Parathyroid adenoma (tissue), 2 donors: ENCODE measurements at regions not wholly inside any gene's neighbourhood (a gene's known extent, or its start where the extent isn't known, plus 50 kb on each side); places are given as distances from the start of the nearest gene placed in this dataset.

Experiments
- H2AFZ ChIP-seq: fragments of 300-600 bp; sonication (generic); one replicate; pipeline ENCODE4 v1.7.0; 2017; ENCODE audit warnings: antibody characterized with exemption, mild to moderate bottlenecking
- H3K27ac ChIP-seq: fragments of 300-600 bp; sonication (generic); one replicate; pipeline ENCODE4 v1.7.0; 2017
- H3K27me3 ChIP-seq: fragments of 300-600 bp; sonication (generic); one replicate; pipeline ENCODE4 v1.7.0; 2017; ENCODE audit warnings: low read length; ENCODE audit not compliant: control insufficient read depth, insufficient read depth
- H3K36me3 ChIP-seq: fragments of 300-600 bp; sonication (generic); one replicate; pipeline ENCODE4 v1.7.0; 2017; ENCODE audit warnings: low read length; ENCODE audit not compliant: control insufficient read depth, insufficient read depth
- H3K4me1 ChIP-seq: fragments of 300-600 bp; sonication (generic); one replicate; pipeline ENCODE4 v1.7.0; 2017; ENCODE audit warnings: control low read depth
- H3K4me2 ChIP-seq: fragments of 300-600 bp; sonication (generic); one replicate; pipeline ENCODE4 v1.7.0; 2017; ENCODE audit warnings: low read length
- H3K4me3 ChIP-seq: fragments of 300-600 bp; sonication (generic); one replicate; pipeline ENCODE4 v1.7.0; 2017; ENCODE audit warnings: low read depth, low read length
- H3K79me2 ChIP-seq: fragments of 300-600 bp; sonication (generic); one replicate; pipeline ENCODE4 v1.7.0; 2017; ENCODE audit warnings: control low read depth
- H3K9ac ChIP-seq: fragments of 300-600 bp; sonication (generic); one replicate; pipeline ENCODE4 v1.7.0; 2017; ENCODE audit warnings: mild to moderate bottlenecking
- H3K9me3 ChIP-seq: fragments of 300-600 bp; sonication (generic); one replicate; pipeline ENCODE4 v1.7.0; 2017; ENCODE audit warnings: low read length; ENCODE audit not compliant: control insufficient read depth
- CTCF ChIP-seq: fragments of 300-600 bp; sonication (generic); IDR thresholded peaks from one replicate; pipeline ENCODE4 v1.7.0; 2017; ENCODE audit warnings: antibody characterized with exemption, mild to moderate bottlenecking
- donor health status: primary hyperparathyroidism.

- no peak overlapping the region for H3K27ac ChIP-seq
- H3K36me3 ChIP-seq, result no peaks in the 10 kb centered on the region
- no peak overlapping the region for H2AFZ ChIP-seq
- no peaks in the 10 kb centered on the region for H3K9me3 ChIP-seq
- H3K27me3 ChIP-seq, result no peaks in the 10 kb centered on the region
- no peak overlapping the region for H3K9ac ChIP-seq
- H3K4me3 ChIP-seq, result no peak overlapping the region
- no peak for TF ChIP-seq CTCF
- no peak overlapping the region for H3K4me2 ChIP-seq
- no peaks in the 10 kb centered on the region for H3K79me2 ChIP-seq
- H3K4me1 ChIP-seq, result no peaks in the 10 kb centered on the region
Measured at GRCh38 chr11:22467248-22467647, 129.1 kb downstream of the SLC17A6 start.

- no peaks in the 10 kb centered on the region for H3K36me3 ChIP-seq
- no peak for TF ChIP-seq CTCF
Measured at GRCh38 chr11:22466809-22467208, 128.6 kb downstream of the SLC17A6 start.

GRCh38 chr11:22466351-22466750 lies 128.2 kb downstream of the SLC17A6 start:
- Histone ChIP-seq H3K27me3 (no peaks in the 10 kb centered on the region), H3K9ac (no peak overlapping the region), H3K79me2 (no peaks in the 10 kb centered on the region), H3K36me3 (no peaks in the 10 kb centered on the region), H3K9me3 (no peaks in the 10 kb centered on the region), H3K4me2 (no peak overlapping the region), H3K27ac (no peak overlapping the region), H2AFZ (no peak overlapping the region), H3K4me1 (no peaks in the 10 kb centered on the region), H3K4me3 (no peak overlapping the region)
- TF ChIP-seq CTCF, result no peak

More at GRCh38 chr11:22466809-22467208, 128.6 kb downstream of the SLC17A6 start:
- Histone ChIP-seq H2AFZ (no peak overlapping the region), H3K27me3 (no peaks in the 10 kb centered on the region), H3K79me2 (no peaks in the 10 kb centered on the region), H3K9ac (no peak overlapping the region), H3K4me2 (no peak overlapping the region), H3K9me3 (no peaks in the 10 kb centered on the region), H3K4me1 (no peaks in the 10 kb centered on the region), H3K27ac (no peak overlapping the region), H3K4me3 (no peak overlapping the region)

GRCh38 chr11:22465620-22466019 lies 127.4 kb downstream of the SLC17A6 start:
- Histone ChIP-seq H2AFZ (no peak overlapping the region), H3K36me3 (no peaks in the 10 kb centered on the region), H3K4me1 (no peaks in the 10 kb centered on the region), H3K27ac (no peak overlapping the region), H3K4me3 (no peak overlapping the region), H3K79me2 (no peaks in the 10 kb centered on the region), H3K4me2 (no peak overlapping the region), H3K9ac (no peak overlapping the region), H3K27me3 (no peaks in the 10 kb centered on the region), H3K9me3 (no peaks in the 10 kb centered on the region)
- TF ChIP-seq CTCF, result no peak

- no peaks in the 10 kb centered on the region for H3K27me3 ChIP-seq
- H3K79me2 ChIP-seq, result no peaks in the 10 kb centered on the region
- H3K27ac ChIP-seq, result no peak overlapping the region
- no peaks in the 10 kb centered on the region for H3K4me1 ChIP-seq
- no peak overlapping the region for H3K9ac ChIP-seq
- no peak overlapping the region for H3K4me3 ChIP-seq
- H3K36me3 ChIP-seq, result no peaks in the 10 kb centered on the region
- H3K9me3 ChIP-seq, result no peaks in the 10 kb centered on the region
- no peak overlapping the region for H2AFZ ChIP-seq
- H3K4me2 ChIP-seq, result no peak overlapping the region
- no peak for TF ChIP-seq CTCF
Measured at GRCh38 chr11:22461626-22462025, 123.4 kb downstream of the SLC17A6 start.
